WTC11 (cell line): ENCODE measurements at regions not wholly inside any gene's neighbourhood (a gene's known extent, or its start where the extent isn't known, plus 50 kb on each side); places are given as distances from the start of the nearest gene placed in this dataset.

Source experiments
- ATAC-seq: fragments of 200-7000 bp; cut with Tn5 transposase; 2 replicates; pipeline ENCODE4 v1.10.0; 2021; ENCODE audit warnings: mild to moderate bottlenecking, moderate library complexity
- CTCF ChIA-PET: fragments of 300-600 bp; sonication (Branson Sonifier 250); formaldehyde crosslinking; loops from one replicate; lab custom pipeline; 2021; ENCODE audit warnings: antibody characterized with exemption; lab: Charles Lee
- POLR2A ChIA-PET: fragments of 350-600 bp; sonication (Branson Sonifier 250); formaldehyde crosslinking; loops from one replicate; lab custom pipeline; 2021; ENCODE audit warnings: antibody characterized with exemption; lab: Charles Lee
- DNase-seq: peaks from one replicate; pipeline ENCODE4 v3.0.0; 2021; ENCODE audit warnings: low spot score
- H3K27ac Mint-ChIP-seq: 2 replicates; pipeline ENCODE4 v1.8.0; 2021; ENCODE audit warnings: mixed read lengths
- H3K27me3 Mint-ChIP-seq: 2 replicates; pipeline ENCODE4 v1.8.0; 2021; ENCODE audit warnings: low read depth, mild to moderate bottlenecking, moderate library complexity, mixed read lengths
- H3K36me3 Mint-ChIP-seq: 2 replicates; pipeline ENCODE4 v1.8.0; 2021; ENCODE audit warnings: mixed read lengths
- H3K4me1 Mint-ChIP-seq: 2 replicates; pipeline ENCODE4 v1.8.0; 2022; ENCODE audit warnings: mixed read lengths
- H3K4me3 Mint-ChIP-seq: 2 replicates; pipeline ENCODE4 v1.8.0; 2021; ENCODE audit warnings: mild to moderate bottlenecking, moderate library complexity, mixed read lengths
- H3K9me3 Mint-ChIP-seq: 2 replicates; pipeline ENCODE4 v1.8.0; 2021; ENCODE audit warnings: mixed read lengths
- AR ChIP-seq: fragments of 250-450 bp; sonication (Bioruptor Pico); IDR thresholded peaks from 2 replicates; pipeline ENCODE4 v1.9.0; 2021; ENCODE audit warnings: mild to moderate bottlenecking
- CREB1 ChIP-seq: sonication (generic); formaldehyde crosslinking; IDR thresholded peaks from 2 replicates; pipeline ENCODE4 v1.8.0; 2023; ENCODE audit warnings: mild to moderate bottlenecking, missing genetic modification reagents
- E2F4 ChIP-seq: sonication (generic); formaldehyde crosslinking; IDR thresholded peaks from 2 replicates; pipeline ENCODE4 v1.8.1; 2022; ENCODE audit warnings: low read depth, mild to moderate bottlenecking, moderate library complexity, missing genetic modification reagents, borderline replicate concordance
- ELF4 ChIP-seq: sonication (generic); formaldehyde crosslinking; IDR thresholded peaks from 2 replicates; pipeline ENCODE4 v1.8.1; 2022; ENCODE audit warnings: low read depth, mild to moderate bottlenecking, moderate library complexity, missing genetic modification reagents
- MXD4 ChIP-seq: fragments of 250-450 bp; sonication (Bioruptor Pico); IDR thresholded peaks from 2 replicates; pipeline ENCODE4 v1.8.0; 2021; ENCODE audit warnings: mild to moderate bottlenecking, moderate library complexity, borderline replicate concordance
- NFATC4 ChIP-seq: fragments of 250-450 bp; sonication (Bioruptor Pico); IDR thresholded peaks from 2 replicates; pipeline ENCODE4 v1.9.0; 2021; ENCODE audit warnings: mild to moderate bottlenecking
- NFYB ChIP-seq: sonication (generic); formaldehyde crosslinking; conservative IDR thresholded peaks from 2 replicates; pipeline ENCODE4 v1.8.0; 2022; ENCODE audit warnings: low read depth, missing genetic modification reagents
- NR2C2 ChIP-seq: sonication (generic); formaldehyde crosslinking; IDR thresholded peaks from 2 replicates; pipeline ENCODE4 v1.8.0; 2022; ENCODE audit warnings: mild to moderate bottlenecking, missing genetic modification reagents
- PRRX2 ChIP-seq: fragments of 250-450 bp; sonication (Bioruptor Pico); IDR thresholded peaks from 2 replicates; pipeline ENCODE4 v1.8.0; 2021; ENCODE audit warnings: mild to moderate bottlenecking
- TEAD1 ChIP-seq: sonication (generic); formaldehyde crosslinking; IDR thresholded peaks from 2 replicates; pipeline ENCODE4 v1.8.0; 2022; ENCODE audit warnings: mild to moderate bottlenecking, missing genetic modification reagents
- TP53 ChIP-seq: sonication (generic); formaldehyde crosslinking; IDR thresholded peaks from 2 replicates; pipeline ENCODE4 v1.8.1; 2023; ENCODE audit warnings: mild to moderate bottlenecking, missing genetic modification reagents
- ZNF121 ChIP-seq: sonication (generic); formaldehyde crosslinking; IDR thresholded peaks from 2 replicates; pipeline ENCODE4 v1.8.0; 2023; ENCODE audit warnings: missing genetic modification reagents
- ZNF396 ChIP-seq: fragments of 250-450 bp; sonication (Bioruptor Pico); IDR thresholded peaks from 2 replicates; pipeline ENCODE4 v1.8.0; 2021; ENCODE audit warnings: mild to moderate bottlenecking, moderate library complexity, borderline replicate concordance
- TF ChIP-seq, protein P1 (sequence below): sonication (generic); formaldehyde crosslinking; IDR thresholded peaks from 2 replicates; pipeline ENCODE4 v1.8.0; 2022; ENCODE audit warnings: mild to moderate bottlenecking, missing genetic modification reagents
- TF ChIP-seq, protein P2 (sequence below): sonication (generic); formaldehyde crosslinking; IDR thresholded peaks from 2 replicates; pipeline ENCODE4 v1.8.1; 2023; ENCODE audit warnings: mild to moderate bottlenecking, missing genetic modification reagents
- TF ChIP-seq, protein P3 (sequence below): sonication (generic); formaldehyde crosslinking; IDR thresholded peaks from 2 replicates; pipeline ENCODE4 v1.8.0; 2022; ENCODE audit warnings: missing genetic modification reagents
- TF ChIP-seq, protein P4 (sequence below): sonication (generic); formaldehyde crosslinking; IDR thresholded peaks from 2 replicates; pipeline ENCODE4 v1.8.1; 2022; ENCODE audit warnings: low read depth, missing genetic modification reagents, borderline replicate concordance
- TF ChIP-seq, protein P5 (sequence below): sonication (generic); formaldehyde crosslinking; IDR thresholded peaks from 2 replicates; pipeline ENCODE4 v1.8.0; 2023; ENCODE audit warnings: mild to moderate bottlenecking, missing genetic modification reagents

GRCh38 chr3:159748425-159748824, 240.2 kb upstream of the IL12A start:
- DNase-seq: no peak
- TF ChIP-seq NR2C2 (CRISPR knock-in tag): no peak
- TF ChIP-seq TP53 (CRISPR knock-in tag): no peak
- TF ChIP-seq MXD4 (CRISPR knock-in tag): no peak
- TF ChIP-seq AR: no peak
- TF ChIP-seq, protein P1, sequence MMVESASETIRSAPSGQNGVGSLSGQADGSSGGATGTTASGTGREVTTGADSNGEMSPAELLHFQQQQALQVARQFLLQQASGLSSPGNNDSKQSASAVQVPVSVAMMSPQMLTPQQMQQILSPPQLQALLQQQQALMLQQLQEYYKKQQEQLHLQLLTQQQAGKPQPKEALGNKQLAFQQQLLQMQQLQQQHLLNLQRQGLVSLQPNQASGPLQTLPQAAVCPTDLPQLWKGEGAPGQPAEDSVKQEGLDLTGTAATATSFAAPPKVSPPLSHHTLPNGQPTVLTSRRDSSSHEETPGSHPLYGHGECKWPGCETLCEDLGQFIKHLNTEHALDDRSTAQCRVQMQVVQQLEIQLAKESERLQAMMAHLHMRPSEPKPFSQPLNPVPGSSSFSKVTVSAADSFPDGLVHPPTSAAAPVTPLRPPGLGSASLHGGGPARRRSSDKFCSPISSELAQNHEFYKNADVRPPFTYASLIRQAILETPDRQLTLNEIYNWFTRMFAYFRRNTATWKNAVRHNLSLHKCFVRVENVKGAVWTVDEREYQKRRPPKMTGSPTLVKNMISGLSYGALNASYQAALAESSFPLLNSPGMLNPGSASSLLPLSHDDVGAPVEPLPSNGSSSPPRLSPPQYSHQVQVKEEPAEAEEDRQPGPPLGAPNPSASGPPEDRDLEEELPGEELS (CRISPR knock-in tag): no peak
- TF ChIP-seq NFYB: no peak
- TF ChIP-seq, protein P2, sequence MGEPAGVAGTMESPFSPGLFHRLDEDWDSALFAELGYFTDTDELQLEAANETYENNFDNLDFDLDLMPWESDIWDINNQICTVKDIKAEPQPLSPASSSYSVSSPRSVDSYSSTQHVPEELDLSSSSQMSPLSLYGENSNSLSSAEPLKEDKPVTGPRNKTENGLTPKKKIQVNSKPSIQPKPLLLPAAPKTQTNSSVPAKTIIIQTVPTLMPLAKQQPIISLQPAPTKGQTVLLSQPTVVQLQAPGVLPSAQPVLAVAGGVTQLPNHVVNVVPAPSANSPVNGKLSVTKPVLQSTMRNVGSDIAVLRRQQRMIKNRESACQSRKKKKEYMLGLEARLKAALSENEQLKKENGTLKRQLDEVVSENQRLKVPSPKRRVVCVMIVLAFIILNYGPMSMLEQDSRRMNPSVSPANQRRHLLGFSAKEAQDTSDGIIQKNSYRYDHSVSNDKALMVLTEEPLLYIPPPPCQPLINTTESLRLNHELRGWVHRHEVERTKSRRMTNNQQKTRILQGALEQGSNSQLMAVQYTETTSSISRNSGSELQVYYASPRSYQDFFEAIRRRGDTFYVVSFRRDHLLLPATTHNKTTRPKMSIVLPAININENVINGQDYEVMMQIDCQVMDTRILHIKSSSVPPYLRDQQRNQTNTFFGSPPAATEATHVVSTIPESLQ (CRISPR knock-in tag): no peak
- TF ChIP-seq PRRX2 (CRISPR knock-in tag): no peak
- TF ChIP-seq E2F4: no peak
- no peak for TF ChIP-seq CREB1 (CRISPR knock-in tag)
- TF ChIP-seq, protein P3, sequence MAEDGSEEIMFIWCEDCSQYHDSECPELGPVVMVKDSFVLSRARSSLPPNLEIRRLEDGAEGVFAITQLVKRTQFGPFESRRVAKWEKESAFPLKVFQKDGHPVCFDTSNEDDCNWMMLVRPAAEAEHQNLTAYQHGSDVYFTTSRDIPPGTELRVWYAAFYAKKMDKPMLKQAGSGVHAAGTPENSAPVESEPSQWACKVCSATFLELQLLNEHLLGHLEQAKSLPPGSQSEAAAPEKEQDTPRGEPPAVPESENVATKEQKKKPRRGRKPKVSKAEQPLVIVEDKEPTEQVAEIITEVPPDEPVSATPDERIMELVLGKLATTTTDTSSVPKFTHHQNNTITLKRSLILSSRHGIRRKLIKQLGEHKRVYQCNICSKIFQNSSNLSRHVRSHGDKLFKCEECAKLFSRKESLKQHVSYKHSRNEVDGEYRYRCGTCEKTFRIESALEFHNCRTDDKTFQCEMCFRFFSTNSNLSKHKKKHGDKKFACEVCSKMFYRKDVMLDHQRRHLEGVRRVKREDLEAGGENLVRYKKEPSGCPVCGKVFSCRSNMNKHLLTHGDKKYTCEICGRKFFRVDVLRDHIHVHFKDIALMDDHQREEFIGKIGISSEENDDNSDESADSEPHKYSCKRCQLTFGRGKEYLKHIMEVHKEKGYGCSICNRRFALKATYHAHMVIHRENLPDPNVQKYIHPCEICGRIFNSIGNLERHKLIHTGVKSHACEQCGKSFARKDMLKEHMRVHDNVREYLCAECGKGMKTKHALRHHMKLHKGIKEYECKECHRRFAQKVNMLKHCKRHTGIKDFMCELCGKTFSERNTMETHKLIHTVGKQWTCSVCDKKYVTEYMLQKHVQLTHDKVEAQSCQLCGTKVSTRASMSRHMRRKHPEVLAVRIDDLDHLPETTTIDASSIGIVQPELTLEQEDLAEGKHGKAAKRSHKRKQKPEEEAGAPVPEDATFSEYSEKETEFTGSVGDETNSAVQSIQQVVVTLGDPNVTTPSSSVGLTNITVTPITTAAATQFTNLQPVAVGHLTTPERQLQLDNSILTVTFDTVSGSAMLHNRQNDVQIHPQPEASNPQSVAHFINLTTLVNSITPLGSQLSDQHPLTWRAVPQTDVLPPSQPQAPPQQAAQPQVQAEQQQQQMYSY (CRISPR knock-in tag): no peak
- TF ChIP-seq ZNF121 (CRISPR knock-in tag): no peak
- Mint-ChIP-seq H3K27ac (no peak overlapping the region), H3K9me3 (peaks cover 7% of the 10 kb centered on the region), H3K36me3 (no peaks in the 10 kb centered on the region; the same call in 1 of the 2 replicates), H3K4me1 (no peaks in the 10 kb centered on the region), H3K27me3 (no peaks in the 10 kb centered on the region), H3K4me3 (no peak overlapping the region)
- POLR2A ChIA-PET: no interaction called here
- ATAC-seq: no peak
- CTCF ChIA-PET: no interaction called here

DNA sequence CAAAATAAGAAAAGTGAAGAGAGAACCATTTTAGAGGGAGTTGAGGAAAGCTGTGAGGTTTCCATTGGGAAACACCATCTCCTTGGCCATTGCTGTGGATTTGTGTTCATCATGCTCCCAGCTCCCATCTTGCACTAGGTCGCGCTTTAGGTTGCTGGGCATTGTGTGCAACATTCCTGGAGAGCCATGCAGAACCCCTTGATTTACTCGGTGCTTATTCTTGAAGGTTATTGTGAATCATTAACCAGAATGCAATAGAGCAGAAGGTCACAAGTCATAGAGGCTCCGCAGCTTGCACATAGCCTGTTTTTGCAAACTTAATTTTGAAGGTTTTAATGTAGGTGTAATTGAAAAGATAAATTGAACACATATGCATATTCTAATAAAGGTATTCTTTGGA, 239.2 kb upstream of the IL12A start:
- Mint-ChIP-seq H3K27ac (no peak overlapping the region), H3K27me3 (no peaks in the 10 kb centered on the region), H3K4me3 (no peak overlapping the region), H3K36me3 (peaks cover 1% of the 10 kb centered on the region), H3K9me3 (peaks cover 8% of the 10 kb centered on the region), H3K4me1 (no peaks in the 10 kb centered on the region)
- DNase-seq: no peak
- CTCF ChIA-PET: no interaction called here
- no peak for ATAC-seq
- POLR2A ChIA-PET: no interaction called here
- no peak for TF ChIP-seq CREB1 (CRISPR knock-in tag)
- TF ChIP-seq, protein P4, sequence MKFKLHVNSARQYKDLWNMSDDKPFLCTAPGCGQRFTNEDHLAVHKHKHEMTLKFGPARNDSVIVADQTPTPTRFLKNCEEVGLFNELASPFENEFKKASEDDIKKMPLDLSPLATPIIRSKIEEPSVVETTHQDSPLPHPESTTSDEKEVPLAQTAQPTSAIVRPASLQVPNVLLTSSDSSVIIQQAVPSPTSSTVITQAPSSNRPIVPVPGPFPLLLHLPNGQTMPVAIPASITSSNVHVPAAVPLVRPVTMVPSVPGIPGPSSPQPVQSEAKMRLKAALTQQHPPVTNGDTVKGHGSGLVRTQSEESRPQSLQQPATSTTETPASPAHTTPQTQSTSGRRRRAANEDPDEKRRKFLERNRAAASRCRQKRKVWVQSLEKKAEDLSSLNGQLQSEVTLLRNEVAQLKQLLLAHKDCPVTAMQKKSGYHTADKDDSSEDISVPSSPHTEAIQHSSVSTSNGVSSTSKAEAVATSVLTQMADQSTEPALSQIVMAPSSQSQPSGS (CRISPR knock-in tag): no peak
- no peak for TF ChIP-seq TEAD1 (CRISPR knock-in tag)
- TF ChIP-seq ZNF396 (CRISPR knock-in tag): no peak
- TF ChIP-seq NFATC4 (CRISPR knock-in tag): no peak
- TF ChIP-seq, protein P5, sequence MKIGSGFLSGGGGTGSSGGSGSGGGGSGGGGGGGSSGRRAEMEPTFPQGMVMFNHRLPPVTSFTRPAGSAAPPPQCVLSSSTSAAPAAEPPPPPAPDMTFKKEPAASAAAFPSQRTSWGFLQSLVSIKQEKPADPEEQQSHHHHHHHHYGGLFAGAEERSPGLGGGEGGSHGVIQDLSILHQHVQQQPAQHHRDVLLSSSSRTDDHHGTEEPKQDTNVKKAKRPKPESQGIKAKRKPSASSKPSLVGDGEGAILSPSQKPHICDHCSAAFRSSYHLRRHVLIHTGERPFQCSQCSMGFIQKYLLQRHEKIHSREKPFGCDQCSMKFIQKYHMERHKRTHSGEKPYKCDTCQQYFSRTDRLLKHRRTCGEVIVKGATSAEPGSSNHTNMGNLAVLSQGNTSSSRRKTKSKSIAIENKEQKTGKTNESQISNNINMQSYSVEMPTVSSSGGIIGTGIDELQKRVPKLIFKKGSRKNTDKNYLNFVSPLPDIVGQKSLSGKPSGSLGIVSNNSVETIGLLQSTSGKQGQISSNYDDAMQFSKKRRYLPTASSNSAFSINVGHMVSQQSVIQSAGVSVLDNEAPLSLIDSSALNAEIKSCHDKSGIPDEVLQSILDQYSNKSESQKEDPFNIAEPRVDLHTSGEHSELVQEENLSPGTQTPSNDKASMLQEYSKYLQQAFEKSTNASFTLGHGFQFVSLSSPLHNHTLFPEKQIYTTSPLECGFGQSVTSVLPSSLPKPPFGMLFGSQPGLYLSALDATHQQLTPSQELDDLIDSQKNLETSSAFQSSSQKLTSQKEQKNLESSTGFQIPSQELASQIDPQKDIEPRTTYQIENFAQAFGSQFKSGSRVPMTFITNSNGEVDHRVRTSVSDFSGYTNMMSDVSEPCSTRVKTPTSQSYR (CRISPR knock-in tag): no peak
- TF ChIP-seq, protein P2 (CRISPR knock-in tag): no peak
- no peak for TF ChIP-seq ELF4 (CRISPR knock-in tag)
